Osteoblast (primary cell): ENCODE measurements at regions not wholly inside any gene's neighbourhood (a gene's known extent, or its start where the extent isn't known, plus 50 kb on each side); places are given as distances from the start of the nearest gene placed in this dataset.

ENCODE experiments used
- DNase-seq: peaks from one replicate; pipeline ENCODE4 v3.0.0; 2011; ENCODE audit warnings: low spot score, mixed read lengths; ENCODE audit not compliant: insufficient read length; ENCODE audit errors: missing footprints
- H2AFZ ChIP-seq: 2 replicates; pipeline ENCODE4 v1.6.0; 2011; ENCODE audit warnings: mild to moderate bottlenecking, low read length
- H3K27ac ChIP-seq: 2 replicates; pipeline ENCODE4 v1.5.1; 2011; ENCODE audit warnings: mild to moderate bottlenecking, low read depth, low read length, moderate library complexity
- H3K27me3 ChIP-seq: 2 replicates; pipeline ENCODE4 v1.6.0; 2012; ENCODE audit warnings: mild to moderate bottlenecking, control low read depth, inconsistent platforms, low read length, moderate library complexity; ENCODE audit not compliant: insufficient read depth
- H3K36me3 ChIP-seq: 2 replicates; pipeline ENCODE4 v1.5.1; 2011; ENCODE audit warnings: mild to moderate bottlenecking, low read length, control low read depth, moderate library complexity; ENCODE audit not compliant: insufficient read depth
- H3K4me1 ChIP-seq: 2 replicates; pipeline ENCODE4 v1.5.1; 2011; ENCODE audit warnings: mild to moderate bottlenecking, low read length, control low read depth, moderate library complexity; ENCODE audit not compliant: insufficient read depth
- H3K4me2 ChIP-seq: 2 replicates; pipeline ENCODE4 v1.6.0; 2011; ENCODE audit warnings: mild to moderate bottlenecking, low read length; ENCODE audit not compliant: insufficient read depth
- H3K4me3 ChIP-seq: fragments of 200-600 bp; sonication (generic); 3 replicates; pipeline ENCODE4 v1.5.1; 2012; ENCODE audit warnings: mild to moderate bottlenecking, low read length, inconsistent platforms; ENCODE audit not compliant: insufficient read depth
- H3K79me2 ChIP-seq: 2 replicates; pipeline ENCODE4 v1.6.0; 2012; ENCODE audit warnings: mild to moderate bottlenecking, low read length, control low read depth, inconsistent platforms; ENCODE audit not compliant: insufficient read depth
- H3K9me3 ChIP-seq: 2 replicates; pipeline ENCODE4 v1.5.1; 2011; ENCODE audit warnings: low read depth, low read length, control low read depth
- H4K20me1 ChIP-seq: 2 replicates; pipeline ENCODE4 v1.6.0; 2012; ENCODE audit warnings: mild to moderate bottlenecking, low read length, control low read depth; ENCODE audit not compliant: insufficient read depth
- CTCF ChIP-seq: IDR thresholded peaks from 2 replicates; pipeline ENCODE4 v1.5.1; 2011; ENCODE audit warnings: mild to moderate bottlenecking, low read depth, low read length, moderate library complexity; ENCODE audit errors: extremely low read depth

- Histone ChIP-seq H2AFZ (no peak overlapping the region), H3K4me2 (no peak overlapping the region), H3K4me3 (no peak overlapping the region), H3K36me3 (no peaks in the 10 kb centered on the region), H3K27me3 (no peaks in the 10 kb centered on the region), H3K9me3 (no peaks in the 10 kb centered on the region), H4K20me1 (no peaks in the 10 kb centered on the region), H3K4me1 (no peaks in the 10 kb centered on the region), H3K79me2 (no peaks in the 10 kb centered on the region), H3K27ac (no peak overlapping the region)
- TF ChIP-seq CTCF = no peak
- DNase-seq = no peak
Measured at GRCh38 chr12:115504306-115505290, 772.9 kb downstream of the MED13L start.

GRCh38 chr12:115500872-115501271 lies 776.6 kb downstream of the MED13L start:
- Histone ChIP-seq H3K27ac (no peak overlapping the region), H3K27me3 (no peaks in the 10 kb centered on the region), H4K20me1 (no peaks in the 10 kb centered on the region), H3K4me1 (no peaks in the 10 kb centered on the region), H3K9me3 (no peaks in the 10 kb centered on the region), H3K4me2 (no peak overlapping the region), H2AFZ (no peak overlapping the region), H3K79me2 (no peaks in the 10 kb centered on the region), H3K36me3 (no peaks in the 10 kb centered on the region), H3K4me3 (no peak overlapping the region)
- TF ChIP-seq CTCF = no peak
- DNase-seq = no peak

GRCh38 chr12:115495300-115495699 lies 782.2 kb downstream of the MED13L start:
- Histone ChIP-seq H4K20me1 (no peaks in the 10 kb centered on the region), H3K4me2 (no peak overlapping the region), H3K36me3 (no peaks in the 10 kb centered on the region), H3K27ac (no peak overlapping the region), H2AFZ (no peak overlapping the region), H3K27me3 (no peaks in the 10 kb centered on the region), H3K4me3 (no peak overlapping the region), H3K9me3 (no peaks in the 10 kb centered on the region), H3K79me2 (no peaks in the 10 kb centered on the region), H3K4me1 (no peaks in the 10 kb centered on the region)
- no peak for DNase-seq
- no peak for TF ChIP-seq CTCF

GRCh38 chr12:115492553-115492952 lies 784.9 kb downstream of the MED13L start:
- no peak overlapping the region for H3K4me3 ChIP-seq
- H3K4me1 ChIP-seq = no peaks in the 10 kb centered on the region
- no peaks in the 10 kb centered on the region for H3K27me3 ChIP-seq
- no peak overlapping the region for H2AFZ ChIP-seq
- no peak overlapping the region for H3K4me2 ChIP-seq
- TF ChIP-seq CTCF = no peak
- H3K36me3 ChIP-seq = no peaks in the 10 kb centered on the region
- no peaks in the 10 kb centered on the region for H3K9me3 ChIP-seq
- no peaks in the 10 kb centered on the region for H4K20me1 ChIP-seq
- DNase-seq = no peak
- H3K79me2 ChIP-seq = no peaks in the 10 kb centered on the region
- H3K27ac ChIP-seq = no peak overlapping the region
